GM23338 (cell line): ENCODE measurements at regions not wholly inside any gene's neighbourhood (a gene's known extent, or its start where the extent isn't known, plus 50 kb on each side); places are given as distances from the start of the nearest gene placed in this dataset.

Experiments used
- ATAC-seq: fragments of 200-7000 bp; cut with Tn5 transposase; 3 replicates; pipeline ENCODE4 v1.9.1; 2020
- DNase-seq: peaks from one replicate; pipeline ENCODE4 v3.0.0-alpha.2; 2015; ENCODE audit warnings: low spot score
- H2AFZ ChIP-seq: fragments of 200-600 bp; sonication (generic); 2 replicates; pipeline ENCODE4 v1.8.0; 2016; ENCODE audit warnings: antibody characterized with exemption, mild to moderate bottlenecking, moderate library complexity
- H3F3A ChIP-seq: fragments of 200-600 bp; sonication (generic); replicated peaks from 2 replicates; pipeline ENCODE4 v1.8.0; 2017; ENCODE audit warnings: antibody characterized with exemption, mixed run types, low read depth
- H3K27ac ChIP-seq: fragments of 200-600 bp; sonication (generic); 2 replicates; pipeline ENCODE4 v1.6.1; 2016; ENCODE audit warnings: low read depth
- H3K27me3 ChIP-seq: fragments of 200-600 bp; sonication (generic); 2 replicates; pipeline ENCODE4 v1.8.0; 2016; ENCODE audit warnings: mild to moderate bottlenecking, mixed run types, moderate library complexity; ENCODE audit not compliant: insufficient read depth
- H3K36me3 ChIP-seq: fragments of 200-600 bp; sonication (generic); 2 replicates; pipeline ENCODE4 v1.8.0; 2016; ENCODE audit warnings: mild to moderate bottlenecking; ENCODE audit not compliant: insufficient read depth
- H3K4me1 ChIP-seq: fragments of 200-600 bp; sonication (generic); 2 replicates; pipeline ENCODE4 v1.8.0; 2016; ENCODE audit warnings: mild to moderate bottlenecking, moderate library complexity; ENCODE audit not compliant: insufficient read depth
- H3K4me2 ChIP-seq: fragments of 200-600 bp; sonication (generic); 2 replicates; pipeline ENCODE4 v1.7.1; 2017; ENCODE audit warnings: mixed run types
- H3K4me3 ChIP-seq: fragments of 200-600 bp; sonication (generic); 2 replicates; pipeline ENCODE4 v1.6.1; 2016; ENCODE audit warnings: mixed run types
- H3K79me2 ChIP-seq: fragments of 200-600 bp; sonication (generic); replicated peaks from 2 replicates; pipeline ENCODE4 v1.8.0; 2017; ENCODE audit warnings: mild to moderate bottlenecking; ENCODE audit not compliant: insufficient read depth
- H3K9me2 ChIP-seq: fragments of 200-600 bp; sonication (generic); 2 replicates; pipeline ENCODE4 v1.8.0; 2017; ENCODE audit not compliant: insufficient read depth
- H4K20me1 ChIP-seq: fragments of 200-600 bp; sonication (generic); replicated peaks from 2 replicates; pipeline ENCODE4 v1.8.0; 2017; ENCODE audit warnings: mild to moderate bottlenecking; ENCODE audit not compliant: insufficient read depth
- H3K27ac Mint-ChIP-seq: 2 replicates; pipeline ENCODE4 v1.8.0; 2020; ENCODE audit warnings: inconsistent platforms, mild to moderate bottlenecking, moderate library complexity, mixed read lengths
- H3K27me3 Mint-ChIP-seq: 3 replicates; pipeline ENCODE4 v1.8.0; 2022; ENCODE audit warnings: low read depth, mild to moderate bottlenecking, moderate library complexity, mixed read lengths, inconsistent platforms; ENCODE audit not compliant: insufficient read depth, poor library complexity
- H3K36me3 Mint-ChIP-seq: 3 replicates; pipeline ENCODE4 v1.8.0; 2021; ENCODE audit warnings: low read depth, mild to moderate bottlenecking, inconsistent platforms, moderate library complexity, mixed read lengths
- H3K4me1 Mint-ChIP-seq: 3 replicates; pipeline ENCODE4 v1.8.0; 2020; ENCODE audit warnings: mild to moderate bottlenecking, inconsistent platforms, mixed read lengths
- H3K4me3 Mint-ChIP-seq: 3 replicates; pipeline ENCODE4 v1.8.0; 2021; ENCODE audit warnings: moderate library complexity, mild to moderate bottlenecking, inconsistent platforms, mixed read lengths
- H3K9me3 Mint-ChIP-seq: 3 replicates; pipeline ENCODE4 v1.8.0; 2020; ENCODE audit warnings: moderate library complexity, mild to moderate bottlenecking, inconsistent platforms, mixed read lengths
- CREB1 ChIP-seq: fragments of 250-450 bp; sonication (Bioruptor Pico); IDR thresholded peaks from 2 replicates; pipeline ENCODE4 v1.5.0; 2020; ENCODE audit warnings: low read depth, mild to moderate bottlenecking, moderate library complexity
- CTCF ChIP-seq, 2 experiments: fragments of 200-600 bp in 1 of 2; sonication (generic) in 1 of 2; conservative IDR thresholded peaks; 2 replicates each; pipeline versions ENCODE4 v1.5.1 to v1.6.1; 2016 to 2017; ENCODE audit warnings: antibody characterized with exemption in 2 of 2, low read depth in 2 of 2, mild to moderate bottlenecking in 2 of 2, moderate library complexity in 1 of 2
- EZH2 ChIP-seq: fragments of 200-600 bp; sonication (generic); IDR thresholded peaks from one replicate; pipeline ENCODE4 v1.8.0; 2017; ENCODE audit warnings: antibody characterized with exemption, mild to moderate bottlenecking, low read depth; ENCODE audit not compliant: unreplicated experiment
- EZH2phosphoT487 ChIP-seq: fragments of 200-600 bp; sonication (generic); IDR thresholded peaks from one replicate; pipeline ENCODE4 v1.8.1; 2018; ENCODE audit warnings: antibody characterized with exemption; ENCODE audit not compliant: unreplicated experiment
- NANOG ChIP-seq: IDR thresholded peaks from 2 replicates; pipeline ENCODE4 v1.6.1; 2016; ENCODE audit warnings: antibody characterized with exemption, borderline replicate concordance
- POLR2AphosphoS5 ChIP-seq: IDR thresholded peaks from 2 replicates; pipeline ENCODE4 v1.6.1; 2016; ENCODE audit warnings: antibody characterized with exemption, low read depth
- STAT1 ChIP-seq: IDR thresholded peaks from one replicate; pipeline ENCODE4 v1.6.1; 2016; ENCODE audit warnings: antibody characterized with exemption; ENCODE audit not compliant: unreplicated experiment
- ZNF114 ChIP-seq: fragments of 250-450 bp; sonication (Bioruptor Pico); IDR thresholded peaks from 2 replicates; pipeline ENCODE4 v1.5.0; 2020; ENCODE audit warnings: mild to moderate bottlenecking, moderate library complexity
- ZNF462 ChIP-seq: fragments of 250-450 bp; sonication (Bioruptor Pico); IDR thresholded peaks from 2 replicates; pipeline ENCODE4 v1.5.0; 2020; ENCODE audit warnings: mild to moderate bottlenecking, moderate library complexity

GRCh38 chr1:190759807-190760206 lies 282.1 kb upstream of the BRINP3 start (continued):
- TF ChIP-seq ZNF462 (CRISPR knock-in tag) = no peak
- no peak for TF ChIP-seq CTCF (conservative IDR thresholded peaks at IDR 0.05; ENCODE audit: low read depth in 2 of 2)
- no peak for TF ChIP-seq CREB1 (CRISPR knock-in tag)
- no peak for TF ChIP-seq NANOG

GRCh38 chr1:190762325-190762724 lies 284.7 kb upstream of the BRINP3 start:
- no peak overlapping the region for H3K27ac ChIP-seq
- no peak for TF ChIP-seq POLR2AphosphoS5
- no peak for TF ChIP-seq EZH2
- no peak for TF ChIP-seq ZNF114 (CRISPR knock-in tag)
- no peak for TF ChIP-seq NANOG
- TF ChIP-seq EZH2phosphoT487 = no peak
- no peak for TF ChIP-seq STAT1
- H3F3A ChIP-seq = no peaks in the 10 kb centered on the region
- H3K9me3 Mint-ChIP-seq = no peaks in the 10 kb centered on the region
- no peak overlapping the region for H2AFZ ChIP-seq
- H3K4me3 ChIP-seq = no peak overlapping the region
- H3K79me2 ChIP-seq = no peaks in the 10 kb centered on the region
- no peaks in the 10 kb centered on the region for H3K27me3 ChIP-seq
- no peak overlapping the region for H3K4me3 Mint-ChIP-seq
- no peaks in the 10 kb centered on the region for H4K20me1 ChIP-seq
- ATAC-seq (no peak), DNase-seq (no peak)
- no peaks in the 10 kb centered on the region for H3K36me3 Mint-ChIP-seq
- no peaks in the 10 kb centered on the region for H3K4me1 Mint-ChIP-seq
- H3K9me2 ChIP-seq = no peaks in the 10 kb centered on the region
- no peak overlapping the region for H3K27ac Mint-ChIP-seq
- no peak overlapping the region for H3K4me2 ChIP-seq
- H3K4me1 ChIP-seq = no peaks in the 10 kb centered on the region
- no peaks in the 10 kb centered on the region for H3K27me3 Mint-ChIP-seq
- H3K36me3 ChIP-seq = no peaks in the 10 kb centered on the region
